ENCODE measurements at regions not wholly inside any gene's neighbourhood (a gene's known extent, or its start where the extent isn't known, plus 50 kb on each side); places are given as distances from the start of the nearest gene placed in this dataset.

DNA sequence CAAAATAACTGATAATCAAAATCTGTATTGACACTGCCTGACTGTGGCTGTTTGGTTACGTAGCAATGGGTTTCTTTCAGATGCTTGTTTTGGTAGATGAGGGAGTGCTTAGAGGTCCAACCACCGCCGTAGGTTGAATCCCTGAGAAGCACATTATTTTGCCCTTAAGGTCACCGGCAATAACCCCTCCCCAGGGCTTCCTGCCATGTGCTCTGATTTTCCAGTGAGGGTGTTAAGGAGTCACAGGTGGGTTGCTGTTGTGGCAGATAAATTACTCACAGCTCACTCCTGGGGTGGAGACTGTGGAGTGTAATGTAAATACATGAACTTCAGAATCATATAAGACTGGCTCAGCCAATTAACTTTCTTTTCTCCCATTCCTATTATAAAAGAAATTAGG, 81.5 kb upstream of the ZP4 start:
- DNase-seq (ENCODE audit: low spot score) (no peak), ATAC-seq (no peak)

DNA sequence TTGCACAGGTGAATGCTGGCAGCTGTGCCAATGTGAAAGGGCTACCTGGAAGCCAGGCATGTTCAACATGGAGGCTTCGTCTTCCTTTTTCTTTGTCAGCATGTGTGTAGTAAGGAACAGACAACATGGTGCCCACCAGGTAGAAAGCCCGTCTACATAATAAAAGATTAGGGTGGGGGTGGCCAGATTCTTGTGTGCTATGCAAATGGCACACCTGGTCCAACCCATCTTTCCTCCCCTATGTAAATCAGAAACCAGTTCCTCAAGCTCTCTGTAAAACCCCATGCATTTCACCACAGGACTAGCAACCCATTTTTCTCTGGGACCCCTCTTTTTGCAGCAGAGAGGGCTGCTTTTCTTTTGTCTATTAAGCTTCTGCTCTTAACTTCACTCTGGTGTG, 72.3 kb upstream of the ZP4 start:
- DNase-seq (ENCODE audit: low spot score): no peak
- no peak for ATAC-seq

- DNase-seq (ENCODE audit: low spot score) (no peak), ATAC-seq (no peak)
Observed at GRCh38 chr1:237961754-237962153, 71.0 kb upstream of the ZP4 start.

GRCh38 chr1:237959838-237960237, 69.1 kb upstream of the ZP4 start:
- ATAC-seq: no peak
- DNase-seq (ENCODE audit: low spot score): no peak

- DNase-seq (ENCODE audit: low spot score) (peak; percentile 69), ATAC-seq (peak; percentile 99)
Observed at GRCh38 chr1:237953238-237953637, 62.5 kb upstream of the ZP4 start.

Measured in left lobe of liver (tissue), 2 donors.